Activated B cell treated with CpG ODN at 0.5 μM for 24 hours (primary cell): ENCODE measurements at regions not wholly inside any gene's neighbourhood (a gene's known extent, or its start where the extent isn't known, plus 50 kb on each side); places are given as distances from the start of the nearest gene placed in this dataset.

Experiments used
- ATAC-seq: fragments of 200-7000 bp; cut with Tn5 transposase; one replicate; pipeline ENCODE4 v1.10.0; 2021; ENCODE audit warnings: low read depth, mild to moderate bottlenecking, moderate library complexity
- CTCF ChIA-PET: fragments of 350-600 bp; sonication (Branson Sonifier 250); formaldehyde crosslinking; loops from one replicate; lab custom pipeline; 2021; ENCODE audit warnings: antibody characterized with exemption; lab: Charles Lee
- POLR2A ChIA-PET: fragments of 350-600 bp; sonication (Branson Sonifier 250); formaldehyde crosslinking; loops from one replicate; lab custom pipeline; 2021; ENCODE audit warnings: antibody characterized with exemption; lab: Charles Lee
- DNase-seq: peaks from one replicate; pipeline ENCODE4 v3.0.0; 2022
- H3K27ac Mint-ChIP-seq: one replicate; pipeline ENCODE4 v1.8.0; 2020; ENCODE audit warnings: mixed read lengths
- H3K27me3 Mint-ChIP-seq: one replicate; pipeline ENCODE4 v1.8.0; 2021; ENCODE audit warnings: mixed read lengths
- H3K36me3 Mint-ChIP-seq: one replicate; pipeline ENCODE4 v1.8.0; 2021; ENCODE audit warnings: low read depth, mixed read lengths
- H3K4me1 Mint-ChIP-seq: one replicate; pipeline ENCODE4 v1.8.0; 2021; ENCODE audit warnings: mixed read lengths
- H3K4me3 Mint-ChIP-seq: one replicate; pipeline ENCODE4 v1.8.0; 2020; ENCODE audit warnings: mild to moderate bottlenecking, mixed read lengths
- H3K9me3 Mint-ChIP-seq: one replicate; pipeline ENCODE4 v1.8.0; 2020; ENCODE audit warnings: mixed read lengths
- intact Hi-C: fragments of 100-400 bp; cut with micrococcal nuclease; formaldehyde crosslinking; loops from one replicate; pipeline ENCODE4 v1.15.1; 2024
- TF ChIP-seq, protein P1 (sequence below): fragments of 200-600 bp; IDR thresholded peaks from one replicate; pipeline ENCODE4 v1.8.0; 2022; ENCODE audit warnings: antibody characterized with exemption, mild to moderate bottlenecking

DNA sequence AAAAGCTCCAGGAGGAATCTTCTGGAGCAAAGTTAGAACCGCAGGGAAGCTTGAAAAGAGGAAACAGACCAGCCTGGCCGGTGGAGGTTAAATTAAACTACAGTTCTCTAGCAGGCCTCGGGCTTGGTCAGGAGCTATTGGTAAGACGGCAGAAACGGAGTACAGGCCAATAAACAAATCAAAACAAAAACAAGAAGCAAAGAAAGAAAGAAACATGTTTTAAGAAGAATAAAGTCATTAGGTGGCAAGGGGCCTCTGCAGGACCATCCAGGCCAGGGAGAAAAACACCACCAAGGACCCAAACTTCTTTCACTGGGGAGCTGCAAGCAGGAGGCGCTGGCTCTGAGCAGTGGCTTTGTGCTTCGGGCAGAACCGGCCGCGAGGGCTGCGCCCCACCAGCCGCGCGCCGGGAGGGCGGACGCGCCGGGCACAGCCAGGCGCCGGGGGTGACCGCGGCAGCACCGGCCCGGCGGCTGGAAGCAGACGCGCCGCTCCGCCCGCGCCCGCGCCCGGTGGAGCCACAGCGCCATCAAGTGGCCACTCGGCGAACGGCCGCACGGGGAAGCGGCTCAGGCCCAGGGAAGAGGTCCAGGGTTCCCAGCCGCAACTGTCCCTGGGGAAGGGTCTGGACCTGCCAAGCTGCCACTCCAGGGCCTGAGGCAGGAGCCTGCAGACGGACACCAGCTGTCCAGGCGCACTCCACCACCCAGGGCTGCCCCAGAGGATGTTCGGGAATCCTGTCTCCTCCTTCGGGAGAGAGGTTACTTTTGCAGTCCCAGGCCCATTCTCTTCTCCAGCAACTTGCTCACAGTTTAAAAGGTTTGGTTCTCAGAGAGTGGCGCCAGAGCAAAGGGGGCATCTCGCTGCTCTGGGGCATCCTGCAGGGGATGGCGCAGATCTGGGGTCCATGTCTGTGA, 419.4 kb downstream of the SOX9 start:
- Mint-ChIP-seq H3K9me3 (no peaks in the 10 kb centered on the region), H3K4me1 (peaks cover 4% of the 10 kb centered on the region), H3K27me3 (peaks cover 22% of the 10 kb centered on the region), H3K4me3 (no peak overlapping the region), H3K36me3 (no peaks in the 10 kb centered on the region), H3K27ac (no peak overlapping the region)
- CTCF ChIA-PET, result interaction anchor here (1.0 to 1.3 kb wide), 2 partner anchors 13 to 1904 kb away, joined by 3 read pairs; no protein-coding TSS in a partner anchor
- intact Hi-C loops, result no loop called here
- TF ChIP-seq, protein P1, sequence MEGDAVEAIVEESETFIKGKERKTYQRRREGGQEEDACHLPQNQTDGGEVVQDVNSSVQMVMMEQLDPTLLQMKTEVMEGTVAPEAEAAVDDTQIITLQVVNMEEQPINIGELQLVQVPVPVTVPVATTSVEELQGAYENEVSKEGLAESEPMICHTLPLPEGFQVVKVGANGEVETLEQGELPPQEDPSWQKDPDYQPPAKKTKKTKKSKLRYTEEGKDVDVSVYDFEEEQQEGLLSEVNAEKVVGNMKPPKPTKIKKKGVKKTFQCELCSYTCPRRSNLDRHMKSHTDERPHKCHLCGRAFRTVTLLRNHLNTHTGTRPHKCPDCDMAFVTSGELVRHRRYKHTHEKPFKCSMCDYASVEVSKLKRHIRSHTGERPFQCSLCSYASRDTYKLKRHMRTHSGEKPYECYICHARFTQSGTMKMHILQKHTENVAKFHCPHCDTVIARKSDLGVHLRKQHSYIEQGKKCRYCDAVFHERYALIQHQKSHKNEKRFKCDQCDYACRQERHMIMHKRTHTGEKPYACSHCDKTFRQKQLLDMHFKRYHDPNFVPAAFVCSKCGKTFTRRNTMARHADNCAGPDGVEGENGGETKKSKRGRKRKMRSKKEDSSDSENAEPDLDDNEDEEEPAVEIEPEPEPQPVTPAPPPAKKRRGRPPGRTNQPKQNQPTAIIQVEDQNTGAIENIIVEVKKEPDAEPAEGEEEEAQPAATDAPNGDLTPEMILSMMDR, result no peak
- ATAC-seq, result peak; percentile 37
- POLR2A ChIA-PET, result no interaction called here
- peak; percentile 63 for DNase-seq

DNA sequence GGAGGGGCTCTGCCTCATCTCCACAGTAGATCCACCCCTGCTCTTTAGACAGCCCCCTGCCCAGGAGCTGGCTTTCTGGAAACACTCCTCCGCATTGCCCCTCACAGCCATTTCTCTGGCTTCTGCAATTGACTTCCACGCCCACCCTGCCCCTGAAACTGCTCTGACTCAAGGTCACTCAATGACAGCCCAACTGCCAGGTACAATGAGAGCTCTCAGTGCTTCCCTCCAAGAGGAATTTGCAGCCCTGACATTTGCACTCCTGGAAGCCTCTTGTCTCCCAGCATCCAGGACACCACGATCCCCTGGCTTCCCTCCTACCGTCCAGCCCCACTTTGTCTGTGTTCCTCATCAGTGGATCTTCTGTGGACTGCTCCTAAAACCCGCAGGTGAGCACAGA, 421.5 kb downstream of the SOX9 start:
- intact Hi-C loops, result no loop called here
- H3K4me3 Mint-ChIP-seq, result no peak overlapping the region
- H3K36me3 Mint-ChIP-seq, result no peaks in the 10 kb centered on the region

DNA sequence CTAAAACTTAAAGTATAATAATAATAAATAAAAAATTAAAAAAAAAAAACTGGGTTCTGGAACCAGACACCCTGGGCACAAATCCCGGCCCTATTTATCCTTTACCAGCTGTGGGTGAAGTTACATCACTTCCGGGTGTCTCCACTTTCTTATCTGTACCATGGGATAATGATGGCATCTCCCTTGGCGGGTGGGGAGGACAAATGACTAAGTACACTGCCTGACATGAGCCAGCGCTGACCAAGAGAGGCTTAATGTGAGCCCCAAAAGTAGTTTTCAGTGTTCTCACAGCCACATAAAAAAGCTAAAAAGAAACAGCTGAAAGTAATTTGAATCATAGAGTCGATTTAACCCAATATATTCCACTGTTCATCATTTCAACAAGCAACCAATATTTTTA, 424.9 kb downstream of the SOX9 start:
- no peaks in the 10 kb centered on the region for H3K36me3 Mint-ChIP-seq
- no peak for DNase-seq
- H3K9me3 Mint-ChIP-seq, result no peaks in the 10 kb centered on the region
- TF ChIP-seq, protein P1, result no peak
- no peaks in the 10 kb centered on the region for H3K4me1 Mint-ChIP-seq
- peaks cover 8% of the 10 kb centered on the region for H3K27me3 Mint-ChIP-seq
- ChIA-PET CTCF (interaction anchor here (0.7 kb wide), 1 partner anchor 11 kb away, joined by 3 read pairs; no protein-coding TSS in a partner anchor), POLR2A (no interaction called here)
- no peak overlapping the region for H3K4me3 Mint-ChIP-seq
- no peak for ATAC-seq
- H3K27ac Mint-ChIP-seq, result no peak overlapping the region
- intact Hi-C loops, result no loop called here

More for the DNA sequence above, 421.5 kb downstream of the SOX9 start:
- ATAC-seq, result no peak
- H3K9me3 Mint-ChIP-seq, result no peaks in the 10 kb centered on the region
- ChIA-PET CTCF (no interaction called here), POLR2A (no interaction called here)
- no peak for DNase-seq
- H3K27ac Mint-ChIP-seq, result no peak overlapping the region
- peaks cover 21% of the 10 kb centered on the region for H3K27me3 Mint-ChIP-seq
- H3K4me1 Mint-ChIP-seq, result peaks cover 4% of the 10 kb centered on the region
- TF ChIP-seq, protein P1, result no peak

DNA sequence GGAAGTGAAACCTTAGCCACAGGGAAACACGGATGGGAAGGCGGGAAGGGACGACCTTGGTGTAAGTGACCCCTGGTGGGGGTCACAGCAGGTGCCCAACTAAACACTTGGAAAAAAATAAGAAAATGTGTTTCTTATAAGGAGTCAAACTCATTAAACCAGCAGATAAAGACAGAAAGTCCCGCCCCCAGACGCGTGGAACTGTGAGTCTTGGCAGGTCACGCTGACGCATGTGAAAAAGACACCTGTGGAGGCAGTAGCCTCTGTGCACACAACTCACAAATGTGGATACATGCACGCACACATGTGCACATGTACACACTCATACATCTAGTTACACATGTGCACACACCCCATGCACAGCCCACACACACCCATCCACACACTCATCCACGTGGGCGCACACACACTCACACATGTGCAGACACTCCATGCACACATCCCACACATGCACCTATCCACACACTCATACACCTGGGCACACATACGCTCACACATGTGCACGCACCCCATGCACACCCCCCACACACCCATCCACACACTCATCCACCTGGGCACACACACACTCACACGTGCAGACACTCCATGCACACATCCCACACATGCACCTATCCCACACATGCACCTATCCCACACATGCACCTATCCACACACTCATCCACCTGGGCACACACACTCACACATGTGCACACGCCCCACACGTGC, 432.4 kb downstream of the SOX9 start:
- POLR2A ChIA-PET, result no interaction called here
- TF ChIP-seq, protein P1, result no peak
- CTCF ChIA-PET, result no interaction called here
- no peaks in the 10 kb centered on the region for H3K27me3 Mint-ChIP-seq
- no peaks in the 10 kb centered on the region for H3K9me3 Mint-ChIP-seq
- ATAC-seq, result no peak
- no peak overlapping the region for H3K4me3 Mint-ChIP-seq
- intact Hi-C loops, result no loop called here
- H3K27ac Mint-ChIP-seq, result no peak overlapping the region
- H3K4me1 Mint-ChIP-seq, result no peaks in the 10 kb centered on the region
- no peak for DNase-seq
- H3K36me3 Mint-ChIP-seq, result no peaks in the 10 kb centered on the region

DNA sequence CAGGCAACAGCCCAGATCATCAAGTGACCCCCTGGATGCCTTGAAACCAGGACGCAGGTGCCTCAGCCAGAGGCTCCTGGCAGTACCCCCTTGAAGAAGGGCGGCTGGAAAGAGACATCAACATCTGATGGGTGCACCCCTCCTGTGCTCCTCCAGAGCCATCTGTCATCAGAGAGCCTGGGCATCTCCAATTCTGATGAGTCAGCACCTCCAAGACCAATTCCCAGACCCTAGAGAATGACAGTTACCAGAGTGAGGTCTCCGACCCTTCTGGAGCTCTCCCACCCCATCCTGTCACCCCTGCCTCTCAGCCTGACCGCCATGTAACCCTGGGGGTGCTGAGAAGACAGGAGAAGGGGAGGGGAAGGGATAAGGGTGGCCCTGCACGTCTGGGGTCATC, 433.7 kb downstream of the SOX9 start:
- TF ChIP-seq, protein P1, result no peak
- no peak overlapping the region for H3K27ac Mint-ChIP-seq
- H3K36me3 Mint-ChIP-seq, result no peaks in the 10 kb centered on the region
- intact Hi-C loops, result no loop called here
- CTCF ChIA-PET, result no interaction called here
- POLR2A ChIA-PET, result no interaction called here
- no peaks in the 10 kb centered on the region for H3K9me3 Mint-ChIP-seq
- H3K27me3 Mint-ChIP-seq, result no peaks in the 10 kb centered on the region
- ATAC-seq, result no peak
- DNase-seq, result no peak
- H3K4me1 Mint-ChIP-seq, result no peaks in the 10 kb centered on the region
- H3K4me3 Mint-ChIP-seq, result no peak overlapping the region
